ENCODE measurements at regions not wholly inside any gene's neighbourhood (a gene's known extent, or its start where the extent isn't known, plus 50 kb on each side); places are given as distances from the start of the nearest gene placed in this dataset.

GRCh38 chr13:23067129-23067528 lies 113.7 kb upstream of the SGCG start:
- intact Hi-C loops (cut with DNase I; ENCODE audit: low total_unique reads): no loop called here
- no peak for DNase-seq
- H3K9me3 ChIP-seq: no peaks in the 10 kb centered on the region
- no peaks in the 10 kb centered on the region for H3K27me3 ChIP-seq
- H3K4me3 ChIP-seq: no peak overlapping the region
- no peaks in the 10 kb centered on the region for H3K36me3 ChIP-seq (ENCODE audit: low read depth, missing control alignments)
- TF ChIP-seq, protein P1, sequence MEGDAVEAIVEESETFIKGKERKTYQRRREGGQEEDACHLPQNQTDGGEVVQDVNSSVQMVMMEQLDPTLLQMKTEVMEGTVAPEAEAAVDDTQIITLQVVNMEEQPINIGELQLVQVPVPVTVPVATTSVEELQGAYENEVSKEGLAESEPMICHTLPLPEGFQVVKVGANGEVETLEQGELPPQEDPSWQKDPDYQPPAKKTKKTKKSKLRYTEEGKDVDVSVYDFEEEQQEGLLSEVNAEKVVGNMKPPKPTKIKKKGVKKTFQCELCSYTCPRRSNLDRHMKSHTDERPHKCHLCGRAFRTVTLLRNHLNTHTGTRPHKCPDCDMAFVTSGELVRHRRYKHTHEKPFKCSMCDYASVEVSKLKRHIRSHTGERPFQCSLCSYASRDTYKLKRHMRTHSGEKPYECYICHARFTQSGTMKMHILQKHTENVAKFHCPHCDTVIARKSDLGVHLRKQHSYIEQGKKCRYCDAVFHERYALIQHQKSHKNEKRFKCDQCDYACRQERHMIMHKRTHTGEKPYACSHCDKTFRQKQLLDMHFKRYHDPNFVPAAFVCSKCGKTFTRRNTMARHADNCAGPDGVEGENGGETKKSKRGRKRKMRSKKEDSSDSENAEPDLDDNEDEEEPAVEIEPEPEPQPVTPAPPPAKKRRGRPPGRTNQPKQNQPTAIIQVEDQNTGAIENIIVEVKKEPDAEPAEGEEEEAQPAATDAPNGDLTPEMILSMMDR (IDR thresholded peaks at IDR 0.05): no peak
- TF ChIP-seq POLR2A (IDR thresholded peaks at IDR 0.05): no peak
- 67 to 68% methylated on average over 5 of the region's 5 CpGs for WGBS, 2 donors
- no peak overlapping the region for H3K27ac ChIP-seq
- H3K4me1 ChIP-seq: no peaks in the 10 kb centered on the region

- no peaks in the 10 kb centered on the region for H3K9me3 ChIP-seq
- intact Hi-C loops (cut with DNase I; ENCODE audit: low total_unique reads): no loop called here
- no peaks in the 10 kb centered on the region for H3K36me3 ChIP-seq (ENCODE audit: low read depth, missing control alignments)
- no peak overlapping the region for H3K4me3 ChIP-seq
- no peaks in the 10 kb centered on the region for H3K27me3 ChIP-seq
- TF ChIP-seq, protein P1 (IDR thresholded peaks at IDR 0.05): no peak
- TF ChIP-seq POLR2A (IDR thresholded peaks at IDR 0.05): no peak
- DNase-seq: no peak
- no peak overlapping the region for H3K27ac ChIP-seq
- H3K4me1 ChIP-seq: no peaks in the 10 kb centered on the region
- WGBS, 2 donors: 52 to 57% methylated on average over 1 of the region's 1 CpG
Observed at GRCh38 chr13:23069566-23069965, 111.2 kb upstream of the SGCG start.

DNA sequence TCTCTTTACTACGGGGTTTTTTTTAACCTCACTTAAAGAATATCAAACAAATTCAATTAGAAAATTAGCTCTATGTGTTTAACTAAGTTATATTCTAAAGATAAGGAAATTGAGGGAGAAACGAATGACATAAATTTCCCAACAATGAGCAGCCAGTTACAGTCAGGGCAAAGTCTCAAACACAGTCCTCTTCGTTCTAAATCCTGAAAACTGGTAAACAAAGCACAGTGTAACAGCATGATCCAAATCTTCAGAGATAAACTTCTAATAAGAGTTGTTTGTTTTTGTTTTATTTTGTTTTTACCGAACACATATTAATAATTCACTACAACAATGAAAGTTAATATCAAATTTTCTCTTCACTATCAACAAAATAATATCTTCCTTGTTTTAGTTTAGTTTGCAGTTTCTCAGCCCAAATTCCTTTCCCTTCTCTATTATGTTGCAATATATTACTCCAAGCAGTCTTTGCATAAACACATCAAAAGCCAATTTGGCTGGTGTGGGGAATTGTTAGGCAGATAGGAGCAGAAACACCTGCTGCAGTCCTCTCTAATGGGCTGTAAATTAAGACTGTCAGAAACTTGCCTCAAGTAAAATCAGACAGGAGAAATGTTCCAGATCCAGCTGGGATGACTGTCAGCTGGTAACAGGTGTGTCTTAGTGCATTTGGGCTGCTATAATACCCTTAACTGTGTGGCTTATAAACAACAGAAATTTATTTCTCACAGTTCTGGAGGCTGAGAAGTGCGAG lies 106.5 kb upstream of the SGCG start:
- DNase-seq: no peak
- intact Hi-C loops (cut with DNase I; ENCODE audit: low total_unique reads): no loop called here
- no peaks in the 10 kb centered on the region for H3K4me1 ChIP-seq
- WGBS, 2 donors: 35 to 42% methylated on average over 5 of the region's 5 CpGs
- TF ChIP-seq, protein P1 (IDR thresholded peaks at IDR 0.05): no peak
- no peak for TF ChIP-seq POLR2A (IDR thresholded peaks at IDR 0.05)
- no peaks in the 10 kb centered on the region for H3K9me3 ChIP-seq
- H3K27me3 ChIP-seq: no peaks in the 10 kb centered on the region
- no peak overlapping the region for H3K4me3 ChIP-seq
- no peaks in the 10 kb centered on the region for H3K36me3 ChIP-seq (ENCODE audit: low read depth, missing control alignments)
- H3K27ac ChIP-seq: no peak overlapping the region

- Histone ChIP-seq H3K27ac (no peak overlapping the region), H3K4me1 (no peaks in the 10 kb centered on the region), H3K27me3 (no peaks in the 10 kb centered on the region), H3K9me3 (no peaks in the 10 kb centered on the region), H3K36me3 (ENCODE audit: low read depth, missing control alignments) (no peaks in the 10 kb centered on the region), H3K4me3 (no peak overlapping the region)
- no peak for TF ChIP-seq POLR2A (IDR thresholded peaks at IDR 0.05)
- TF ChIP-seq, protein P1 (IDR thresholded peaks at IDR 0.05): no peak
- no peak for DNase-seq
- intact Hi-C loops (cut with DNase I; ENCODE audit: low total_unique reads): no loop called here
- WGBS, 2 donors: 79 to 90% methylated on average over 5 of the region's 5 CpGs
Observed at GRCh38 chr13:23081220-23081619, 99.6 kb upstream of the SGCG start.

DNA sequence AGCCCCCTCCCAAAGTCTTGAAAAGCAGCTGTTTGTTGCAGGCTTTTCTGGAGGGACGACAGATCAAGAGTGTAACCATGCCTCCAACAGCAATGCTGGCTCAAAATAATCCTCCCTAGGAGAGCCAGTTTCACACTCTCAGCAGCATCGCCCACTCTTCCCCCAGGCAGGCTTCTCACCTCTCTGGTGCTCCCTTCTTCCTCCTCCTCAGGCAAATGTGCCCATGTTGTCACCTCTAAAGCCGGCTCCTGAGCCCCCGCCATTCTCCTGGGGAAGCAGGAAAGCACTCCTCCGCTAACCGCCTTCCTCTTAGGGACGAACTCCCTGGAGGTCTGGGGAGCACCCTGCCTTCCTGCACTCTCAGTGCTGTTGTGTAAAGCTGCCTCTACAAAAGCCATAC lies 98.9 kb upstream of the SGCG start:
- Histone ChIP-seq H3K27me3 (no peaks in the 10 kb centered on the region), H3K27ac (no peak overlapping the region), H3K4me1 (no peaks in the 10 kb centered on the region), H3K4me3 (no peak overlapping the region), H3K9me3 (no peaks in the 10 kb centered on the region), H3K36me3 (ENCODE audit: low read depth, missing control alignments) (no peaks in the 10 kb centered on the region)
- DNase-seq: no peak
- TF ChIP-seq POLR2A (IDR thresholded peaks at IDR 0.05): no peak
- TF ChIP-seq, protein P1 (IDR thresholded peaks at IDR 0.05): no peak
- intact Hi-C loops (cut with DNase I; ENCODE audit: low total_unique reads): no loop called here
- 80 to 87% methylated on average over 7 of the region's 7 CpGs for WGBS, 2 donors

Data from testis (tissue), 2 donors.